B cell (primary cell): ENCODE measurements at regions not wholly inside any gene's neighbourhood (a gene's known extent, or its start where the extent isn't known, plus 50 kb on each side); places are given as distances from the start of the nearest gene placed in this dataset.

ENCODE experiments used
- ATAC-seq: fragments of 200-7000 bp; cut with Tn5 transposase; one replicate; pipeline ENCODE4 v1.10.0; 2021; ENCODE audit warnings: low read depth, mild to moderate bottlenecking, moderate number of reproducible peaks, moderate library complexity
- CTCF ChIA-PET: fragments of 350-600 bp; sonication (Branson Sonifier 250); formaldehyde crosslinking; loops from one replicate; lab custom pipeline; 2021; ENCODE audit warnings: antibody characterized with exemption, inconsistent platforms; lab: Charles Lee
- POLR2A ChIA-PET: fragments of 350-600 bp; sonication (Branson Sonifier 250); formaldehyde crosslinking; loops from one replicate; lab custom pipeline; 2021; ENCODE audit warnings: antibody characterized with exemption; lab: Charles Lee
- DNase-seq: peaks from one replicate; pipeline ENCODE4 v3.0.0; 2013
- H2AFZ ChIP-seq: 2 replicates; pipeline ENCODE4 v1.6.1; 2012; ENCODE audit warnings: mild to moderate bottlenecking, low read depth, low read length; ENCODE audit not compliant: insufficient read depth, poor library complexity, severe bottlenecking
- H3K27ac ChIP-seq, 2 donors: 1 replicate in 1 of 2; 2 replicates in 1 of 2; pipeline ENCODE4 v1.5.1; 2012 to 2013; ENCODE audit warnings: low read length in 2 of 2, mild to moderate bottlenecking in 2 of 2, moderate library complexity in 1 of 2
- H3K27me3 ChIP-seq, 4 experiments: fragments of 200-600 bp in 1 of 4; sonication (generic) in 1 of 4; replicated peaks in 1 of 4; 1 replicate in 2 of 4; 2 replicates in 2 of 4; pipeline versions ENCODE4 v1.6.1 to v1.7.0; 2013 to 2016; ENCODE audit warnings: low read length in 3 of 4, mild to moderate bottlenecking in 2 of 4, mixed read lengths in 1 of 4, moderate library complexity in 1 of 4; ENCODE audit not compliant: insufficient read depth in 4 of 4, control insufficient read depth in 3 of 4; ENCODE audit errors: control extremely low read depth in 1 of 4
- H3K36me3 ChIP-seq, 2 experiments: replicated peaks in 1 of 2; 1 replicate in 1 of 2; 2 replicates in 1 of 2; pipeline versions ENCODE4 v1.6.1 to v1.7.1; 2013; ENCODE audit warnings: low read length in 1 of 2; ENCODE audit not compliant: insufficient read depth in 2 of 2, control insufficient read depth in 1 of 2; ENCODE audit errors: control extremely low read depth in 1 of 2, extremely low read depth in 1 of 2
- H3K4me1 ChIP-seq, 2 donors: fragments of 200-600 bp in 1 of 2; sonication (generic) in 1 of 2; 1 replicate in 1 of 2; 2 replicates in 1 of 2; pipeline versions ENCODE4 v1.5.1 to v1.6.1; 2013 to 2017; ENCODE audit warnings: low read length in 2 of 2; ENCODE audit not compliant: control insufficient read depth in 2 of 2, insufficient read depth in 2 of 2
- H3K4me2 ChIP-seq: replicated peaks from 2 replicates; pipeline ENCODE3; 2012; ENCODE audit warnings: mild to moderate bottlenecking, low read depth, low read length; ENCODE audit not compliant: poor library complexity, severe bottlenecking
- H3K4me3 ChIP-seq, 5 experiments: fragments of 200-600 bp in 1 of 5; sonication (generic) in 1 of 5; 1 replicate in 3 of 5; 2 replicates in 2 of 5; pipeline versions ENCODE4 v1.5.1 to v1.7.0; 2011 to 2016; ENCODE audit warnings: low read length in 4 of 5, mild to moderate bottlenecking in 4 of 5, low read depth in 2 of 5, control low read depth in 1 of 5, moderate library complexity in 1 of 5; ENCODE audit not compliant: insufficient read depth in 1 of 5; ENCODE audit errors: control extremely low read depth in 1 of 5, extremely low read depth in 1 of 5
- H3K79me2 ChIP-seq: fragments of 200-600 bp; sonication (generic); one replicate; pipeline ENCODE4 v1.6.0; 2016; ENCODE audit warnings: low read length; ENCODE audit not compliant: control insufficient read depth, insufficient read depth
- H3K9ac ChIP-seq: fragments of 200-600 bp; sonication (generic); 2 replicates; pipeline ENCODE4 v1.6.1; 2017; ENCODE audit warnings: mild to moderate bottlenecking, low read length, moderate library complexity
- H3K9me3 ChIP-seq, 3 donors: one replicate each; pipeline versions ENCODE4 v1.6.1 to v1.7.1; 2013; ENCODE audit warnings: low read length in 2 of 3; ENCODE audit not compliant: control insufficient read depth in 2 of 3, insufficient read depth in 1 of 3; ENCODE audit errors: control extremely low read depth in 1 of 3
- H4K20me1 ChIP-seq: 2 replicates; pipeline ENCODE4 v1.6.0; 2012; ENCODE audit warnings: mild to moderate bottlenecking, low read length; ENCODE audit not compliant: insufficient read depth, control insufficient read depth, poor library complexity, severe bottlenecking
- H3K27ac Mint-ChIP-seq: one replicate; pipeline ENCODE4 v1.8.0; 2021; ENCODE audit warnings: mixed read lengths
- H3K27me3 Mint-ChIP-seq: one replicate; pipeline ENCODE4 v1.8.0; 2021; ENCODE audit warnings: mixed read lengths
- H3K4me1 Mint-ChIP-seq: one replicate; pipeline ENCODE4 v1.8.0; 2021; ENCODE audit warnings: mixed read lengths
- H3K4me3 Mint-ChIP-seq: one replicate; pipeline ENCODE4 v1.8.0; 2021; ENCODE audit warnings: mixed read lengths
- H3K9me3 Mint-ChIP-seq: one replicate; pipeline ENCODE4 v1.8.0; 2022; ENCODE audit warnings: mixed read lengths; ENCODE audit not compliant: insufficient read depth
- CTCF ChIP-seq: fragments of 200-600 bp; IDR thresholded peaks from one replicate; pipeline ENCODE4 v1.8.0; 2022; ENCODE audit warnings: antibody characterized with exemption, mild to moderate bottlenecking
- EZH2 ChIP-seq: IDR thresholded peaks from 2 replicates; pipeline ENCODE4 v1.6.1; 2012; ENCODE audit warnings: borderline replicate concordance, low read depth, mild to moderate bottlenecking, moderate library complexity, low read length; ENCODE audit not compliant: insufficient read depth, poor library complexity, severe bottlenecking
- WGBS: methylation state at CpG from one replicate; pipeline ENCODE4 v1.1.5; 2013; ENCODE audit warnings: missing lambda C conversion rate; ENCODE audit not compliant: insufficient coverage; 5-methylcytosine and 5-hydroxymethylcytosine counted together
- intact Hi-C: fragments of 100-400 bp; cut with micrococcal nuclease; formaldehyde crosslinking; loops from one replicate; pipeline ENCODE4 v1.10.0; 2022

GRCh38 chr18:56076723-56077122 is 488.7 kb upstream of the TCF4 start:
- CTCF ChIA-PET = no interaction called here
- Histone ChIP-seq H3K9me3 (no peaks in the 10 kb centered on the region), H3K27me3 (no peaks in the 10 kb centered on the region), H4K20me1 (no peaks in the 10 kb centered on the region), H3K36me3 (no peaks in the 10 kb centered on the region), H2AFZ (no peak overlapping the region), H3K4me3 (no peak overlapping the region), H3K9ac (no peak overlapping the region), H3K79me2 (no peaks in the 10 kb centered on the region), H3K27ac (no peak overlapping the region), H3K4me2 (no peak overlapping the region), H3K4me1 (no peaks in the 10 kb centered on the region)
- H3K9me3 Mint-ChIP-seq = no peaks in the 10 kb centered on the region
- POLR2A ChIA-PET = no interaction called here
- no peak overlapping the region for H3K27ac Mint-ChIP-seq
- H3K4me1 Mint-ChIP-seq = no peaks in the 10 kb centered on the region
- ATAC-seq = no peak
- no CpG with 5 or more reads among the region's 1 CpG for WGBS
- intact Hi-C loops = no loop called here
- no peak for DNase-seq
- no peaks in the 10 kb centered on the region for H3K27me3 Mint-ChIP-seq
- H3K4me3 Mint-ChIP-seq = no peak overlapping the region
- TF ChIP-seq CTCF = no peak
- no peak for TF ChIP-seq EZH2

DNA sequence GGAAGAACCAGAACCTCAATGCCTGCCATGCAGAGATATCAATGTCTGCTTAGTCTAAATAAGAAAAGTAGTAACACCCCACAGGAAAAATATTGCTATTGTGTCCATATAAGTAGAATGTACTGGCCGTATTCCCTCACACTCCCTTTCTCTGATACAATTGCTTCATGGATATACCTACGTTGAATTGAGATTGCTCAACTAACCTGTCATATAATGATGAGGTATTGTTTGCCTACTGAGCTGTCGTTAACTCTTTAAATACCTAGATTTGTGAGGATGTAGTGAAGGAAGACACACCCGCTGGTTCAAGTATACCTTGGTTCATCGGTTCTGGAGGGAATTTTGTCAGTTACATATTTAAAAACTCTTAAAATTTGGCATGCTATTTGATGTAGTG is 480.7 kb upstream of the TCF4 start:
- no peak for DNase-seq
- Mint-ChIP-seq H3K9me3 (no peaks in the 10 kb centered on the region), H3K4me1 (no peaks in the 10 kb centered on the region), H3K27ac (no peak overlapping the region), H3K27me3 (no peaks in the 10 kb centered on the region), H3K4me3 (no peak overlapping the region)
- H3K4me2 ChIP-seq = no peak overlapping the region
- ChIA-PET CTCF (no interaction called here), POLR2A (no interaction called here)
- WGBS = no CpG with 5 or more reads among the region's 5 CpGs
- no peak overlapping the region for H3K27ac ChIP-seq
- no peaks in the 10 kb centered on the region for H3K27me3 ChIP-seq
- H3K36me3 ChIP-seq = no peaks in the 10 kb centered on the region
- no peaks in the 10 kb centered on the region for H3K9me3 ChIP-seq
- H3K4me3 ChIP-seq = no peak overlapping the region
- no peak for ATAC-seq
- TF ChIP-seq CTCF (no peak), EZH2 (no peak)
- no peak overlapping the region for H2AFZ ChIP-seq
- no peak overlapping the region for H3K9ac ChIP-seq
- no peaks in the 10 kb centered on the region for H4K20me1 ChIP-seq
- H3K4me1 ChIP-seq = no peaks in the 10 kb centered on the region
- intact Hi-C loops = no loop called here
- H3K79me2 ChIP-seq = no peaks in the 10 kb centered on the region
